GM04504 (cell line): ENCODE measurements at regions not wholly inside any gene's neighbourhood (a gene's known extent, or its start where the extent isn't known, plus 50 kb on each side); places are given as distances from the start of the nearest gene placed in this dataset.

Experiments used
- DNase-seq: peaks from one replicate; pipeline ENCODE4 v3.0.0-alpha.2; 2012; ENCODE audit warnings: low read depth

DNA sequence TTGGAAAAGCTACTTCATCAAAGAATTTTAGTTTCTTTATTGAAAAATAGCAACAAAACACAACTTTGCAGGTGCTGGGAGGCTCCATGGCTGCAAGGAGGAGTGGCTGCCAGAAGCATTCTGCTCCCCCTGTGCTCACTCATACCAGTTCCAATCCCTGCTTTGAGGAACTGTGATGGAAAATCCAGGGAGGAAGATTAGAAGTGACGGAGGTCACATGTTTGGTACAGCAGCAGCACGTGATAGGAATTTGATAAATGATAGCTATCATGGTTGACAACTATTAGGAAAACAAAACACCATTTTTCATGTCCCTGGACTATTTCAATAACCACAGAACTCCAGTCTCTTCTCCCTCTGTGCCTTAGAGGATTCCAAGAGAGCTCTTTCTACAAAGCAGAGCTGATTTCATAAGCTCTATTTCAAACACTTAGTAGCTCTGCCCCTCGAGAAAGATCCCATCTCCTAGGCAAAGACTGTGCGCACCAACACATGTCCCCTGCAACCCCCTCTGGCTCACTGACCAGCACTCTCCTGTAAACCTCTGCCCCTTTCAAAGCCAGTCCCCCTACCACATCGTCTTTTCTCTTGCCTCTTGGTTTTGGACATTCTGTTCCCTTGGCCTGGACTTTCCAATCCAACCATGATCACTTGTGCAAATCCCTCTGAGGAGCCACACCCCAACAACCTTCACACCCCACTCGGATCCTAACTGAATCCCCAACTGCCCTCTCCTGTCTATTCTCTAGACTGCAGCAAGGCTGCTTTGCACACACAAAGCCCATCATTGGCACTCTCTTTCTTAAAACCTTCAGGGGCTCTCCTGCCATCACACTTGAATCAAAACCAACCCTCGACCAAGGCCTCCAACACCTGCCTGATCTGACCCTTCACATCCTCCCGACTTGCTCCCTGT, 352.4 kb upstream of the PKDCC start:
- DNase-seq: no peak

DNA sequence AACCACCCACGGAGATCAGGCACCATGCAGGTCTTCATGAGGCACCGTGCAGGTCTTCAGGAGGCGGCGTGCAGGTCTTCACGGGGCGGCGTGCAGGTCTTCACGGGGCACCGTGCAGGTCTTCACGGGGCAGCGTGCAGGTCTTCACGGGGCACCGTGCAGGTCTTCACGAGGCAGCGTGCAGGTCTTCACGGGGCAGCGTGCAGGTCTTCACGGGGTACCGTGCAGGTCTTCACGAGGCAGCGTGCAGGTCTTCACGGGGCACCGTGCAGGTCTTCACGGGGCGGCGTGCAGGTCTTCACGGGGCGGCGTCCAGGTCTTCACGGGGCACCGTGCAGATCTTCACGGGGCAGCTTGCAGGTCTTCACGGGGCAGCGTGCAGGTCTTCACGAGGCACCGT, 350.4 kb upstream of the PKDCC start:
- no peak for DNase-seq

- no peak for DNase-seq
Observed at GRCh38 chr2:41698678-41699422, 349.0 kb upstream of the PKDCC start.

DNA sequence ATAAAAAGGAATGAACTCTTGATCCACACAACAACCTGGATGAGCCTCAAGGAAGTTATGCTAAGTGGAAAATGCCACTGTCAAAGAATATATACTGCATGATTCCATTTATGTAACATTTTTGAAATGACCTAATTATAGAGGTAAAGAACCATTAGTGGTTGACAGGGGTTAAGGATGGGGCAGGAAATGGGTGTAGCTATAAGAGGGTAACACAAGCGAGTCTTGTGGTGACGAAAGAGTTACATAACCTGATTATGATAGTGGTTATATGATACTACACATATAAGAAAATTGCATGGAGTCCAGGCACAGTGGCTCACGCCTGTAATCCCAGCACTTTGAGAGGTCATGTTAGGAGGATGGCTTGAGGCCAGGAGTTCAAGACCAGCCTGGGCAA, 346.6 kb upstream of the PKDCC start:
- DNase-seq: no peak

DNA sequence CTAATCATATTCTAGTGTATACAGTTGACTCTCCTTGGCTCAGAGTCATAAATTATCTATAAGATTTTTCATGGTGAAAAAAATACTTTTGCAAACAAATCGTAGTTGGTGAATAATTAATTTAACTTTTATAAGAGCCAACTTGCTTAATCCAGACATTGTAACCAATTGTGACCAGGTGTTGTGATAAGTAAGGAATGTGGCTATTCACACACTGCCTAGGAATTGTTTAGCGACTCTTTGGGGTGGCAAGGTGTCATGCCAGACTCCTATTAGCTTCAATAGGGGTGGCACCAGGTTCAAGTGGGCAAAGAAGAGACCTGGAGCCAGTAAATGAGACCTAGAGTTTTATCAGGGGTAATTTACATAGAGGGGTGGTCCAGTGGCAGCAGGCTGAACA, 344.7 kb upstream of the PKDCC start:
- no peak for DNase-seq

- no peak for DNase-seq
Observed at GRCh38 chr2:41705634-41706033, 342.2 kb upstream of the PKDCC start.

- DNase-seq: no peak
Observed at GRCh38 chr2:41706286-41706685, 341.5 kb upstream of the PKDCC start.

- no peak for DNase-seq
Observed at GRCh38 chr2:41707790-41708451, 339.9 kb upstream of the PKDCC start.

DNA sequence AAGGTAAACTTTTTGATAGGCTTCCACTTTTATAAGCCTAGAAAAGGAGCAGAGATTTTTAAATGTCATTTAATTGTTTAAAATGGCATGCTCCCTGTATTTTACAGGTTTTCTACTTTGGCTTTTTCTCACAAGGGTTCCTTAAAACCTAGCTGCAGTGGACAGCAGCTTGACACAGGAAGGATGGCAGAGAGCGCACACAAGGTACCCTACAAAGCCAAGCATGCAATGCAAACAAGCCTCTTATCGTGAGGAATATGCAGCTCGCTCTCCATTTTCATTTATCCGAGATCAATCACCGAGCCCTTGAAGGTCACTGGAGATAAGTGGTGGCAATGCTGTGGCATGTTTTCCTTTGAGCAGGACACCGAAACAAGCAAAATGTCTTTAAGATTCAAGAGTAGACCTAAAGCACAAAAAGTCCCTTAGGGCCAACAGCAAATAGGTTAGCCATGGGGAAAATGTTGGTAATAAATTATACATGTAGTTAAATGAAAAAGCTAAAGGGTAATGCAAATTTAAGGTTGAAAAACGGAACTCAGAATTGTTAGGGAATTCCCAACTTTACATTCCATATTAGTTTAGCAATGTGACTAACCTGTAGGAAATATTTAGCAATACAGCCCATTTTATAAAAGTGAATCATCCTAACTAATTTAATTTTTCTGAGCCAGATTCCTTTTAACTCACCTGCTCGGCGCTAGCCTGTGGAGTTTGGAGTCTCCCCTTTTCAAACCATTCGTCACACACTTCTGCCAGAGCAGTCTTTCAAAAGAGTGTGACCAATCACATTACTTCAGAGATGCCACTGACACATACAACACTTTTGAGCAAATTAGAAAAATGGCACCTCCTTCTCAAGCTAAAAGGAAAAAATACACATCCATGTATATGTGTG, 337.9 kb upstream of the PKDCC start:
- DNase-seq: no peak

GRCh38 chr2:41710944-41711343, 336.9 kb upstream of the PKDCC start:
- no peak for DNase-seq

GRCh38 chr2:41711736-41712135, 336.1 kb upstream of the PKDCC start:
- DNase-seq: no peak

- DNase-seq: no peak
Observed at GRCh38 chr2:41716497-41716896, 331.3 kb upstream of the PKDCC start.

- no peak for DNase-seq
Observed at GRCh38 chr2:41717839-41718238, 330.0 kb upstream of the PKDCC start.

DNA sequence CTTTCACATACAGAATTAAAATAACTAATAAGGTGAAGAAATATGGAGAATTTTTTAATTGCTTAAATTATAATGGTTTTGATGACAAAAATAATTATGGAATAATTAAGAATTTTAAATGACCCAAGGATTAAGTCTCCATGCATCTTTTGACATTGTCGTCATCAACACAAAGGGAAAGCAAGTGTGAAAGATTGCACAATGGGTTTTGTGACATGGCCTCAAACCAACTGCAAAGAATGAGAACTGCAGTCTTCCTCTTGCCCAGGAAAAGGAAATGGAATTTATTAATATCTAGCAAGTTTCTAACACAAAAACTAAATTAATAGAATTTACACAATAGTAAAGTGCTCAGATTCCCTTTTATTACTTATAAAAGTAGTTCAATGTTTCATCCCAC, 329.1 kb upstream of the PKDCC start:
- no peak for DNase-seq

- DNase-seq: no peak
Observed at GRCh38 chr2:41719756-41720155, 328.1 kb upstream of the PKDCC start.

DNA sequence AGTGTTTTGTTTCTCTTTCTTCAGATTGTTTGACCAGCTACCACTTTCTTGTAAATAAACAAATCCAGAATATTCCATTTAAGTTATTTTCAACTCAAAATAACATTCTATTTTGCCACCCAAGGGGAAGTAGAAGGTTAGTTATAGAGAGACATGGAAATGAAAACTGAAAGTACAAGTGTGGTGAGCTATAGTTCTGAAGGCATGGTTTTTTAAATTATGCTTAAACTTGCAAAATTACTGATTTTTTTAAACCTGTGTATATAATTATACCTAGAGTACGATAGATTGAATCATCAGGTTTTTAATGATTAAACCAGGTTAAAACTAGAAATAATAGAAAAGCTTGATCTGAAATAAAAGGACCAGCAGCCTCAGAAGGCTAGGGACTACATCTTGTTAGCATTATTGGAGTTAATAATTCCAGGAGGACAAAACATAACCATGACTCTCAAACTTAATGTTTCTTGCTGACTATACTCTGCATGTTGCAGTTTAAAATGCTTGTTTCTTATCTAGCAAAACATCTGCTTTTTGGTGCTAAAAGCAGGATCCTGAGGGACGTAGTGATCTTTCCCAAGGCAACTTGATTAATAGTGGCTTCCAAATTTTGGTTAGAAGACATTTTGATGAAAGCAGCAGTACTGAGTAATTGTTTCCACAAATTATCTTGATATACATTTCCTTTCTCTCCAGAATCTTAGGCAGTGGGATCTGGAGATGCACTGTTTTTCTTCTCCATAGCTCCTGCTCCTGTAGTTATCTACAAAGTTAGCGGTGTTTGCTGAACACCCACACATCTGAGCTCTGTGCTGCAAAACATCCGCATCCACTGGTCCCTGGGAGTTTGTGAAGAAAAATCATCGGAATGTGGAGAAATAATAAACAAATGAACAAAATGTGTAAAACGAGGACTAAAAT, 327.2 kb upstream of the PKDCC start:
- no peak for DNase-seq

- no peak for DNase-seq
Observed at GRCh38 chr2:41722668-41723369, 325.0 kb upstream of the PKDCC start.

DNA sequence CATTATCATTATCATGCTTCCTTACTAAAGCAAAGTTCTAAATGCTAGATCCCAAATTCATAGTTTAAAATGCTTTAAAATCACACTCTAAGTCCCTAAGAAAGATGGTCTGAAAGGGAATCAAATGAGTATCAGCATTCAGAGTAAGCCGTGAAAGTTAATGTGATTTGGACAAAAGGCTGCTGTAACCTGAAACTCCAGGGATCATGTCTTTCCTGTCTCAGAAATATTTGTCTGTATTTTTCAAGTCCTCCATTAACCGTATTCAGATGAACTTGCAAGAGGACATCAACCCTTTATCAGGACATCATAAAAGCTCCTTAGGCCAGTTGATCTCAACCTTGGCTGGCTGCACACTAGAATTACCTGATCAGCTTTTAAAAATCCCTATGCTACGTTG, 324.3 kb upstream of the PKDCC start:
- DNase-seq: no peak

DNA sequence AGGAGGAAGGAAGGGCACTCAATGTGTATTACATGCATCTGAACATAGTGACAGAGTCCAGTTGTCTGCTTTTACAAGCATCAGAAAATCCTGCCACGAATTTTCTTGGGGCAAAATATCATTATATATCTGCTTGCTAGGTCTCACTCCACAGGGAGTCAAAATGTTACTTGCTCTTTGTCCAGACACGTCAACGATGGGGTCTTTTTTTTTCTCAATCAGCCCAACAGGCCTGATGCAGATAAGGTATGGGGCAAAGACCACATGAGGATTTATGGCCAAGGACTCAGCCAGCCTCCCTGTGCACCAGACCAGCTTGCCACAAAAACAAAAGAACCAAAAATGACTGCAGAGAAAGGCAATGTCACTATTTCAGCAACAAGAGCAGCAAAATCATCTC, 323.4 kb upstream of the PKDCC start:
- no peak for DNase-seq

DNA sequence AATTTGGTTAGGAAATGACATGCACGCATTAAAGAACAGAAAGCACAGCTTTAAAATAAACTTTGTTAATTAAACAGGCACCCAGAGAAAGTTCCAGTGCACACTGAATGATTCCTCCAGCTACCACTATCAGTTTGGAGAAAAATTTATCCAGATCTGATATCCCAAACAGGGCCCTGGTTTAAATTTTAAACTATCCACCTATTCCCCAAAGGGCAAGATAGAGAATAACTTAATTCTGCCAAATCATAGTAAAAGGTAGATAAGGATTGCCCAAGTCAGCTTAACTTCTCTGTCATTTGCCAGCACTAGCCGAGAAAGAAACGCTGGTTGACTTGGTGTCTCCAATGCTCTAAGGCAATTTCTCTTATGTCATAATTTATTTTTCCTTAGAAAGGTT, 321.9 kb upstream of the PKDCC start:
- DNase-seq: no peak
